OCI-LY3 (cell line): ENCODE measurements at regions not wholly inside any gene's neighbourhood (a gene's known extent, or its start where the extent isn't known, plus 50 kb on each side); places are given as distances from the start of the nearest gene placed in this dataset.
"Not testable (repeated sequence)": the region's sequence is repeated elsewhere in the genome, so short reads cannot be mapped to it uniquely, and the experiment has no call there.

ENCODE experiments used
- H2AFZ ChIP-seq: fragments of 200-600, 300-600 bp; shearing (Covaris generic); 2 replicates; pipeline ENCODE4 v1.6.0; 2014; ENCODE audit warnings: antibody characterized with exemption, low read depth, low read length
- H3K27ac ChIP-seq: fragments of 200-600, 300-600 bp; sonication (generic); 2 replicates; pipeline ENCODE4 v1.5.1; 2014; ENCODE audit warnings: mild to moderate bottlenecking, low read length, moderate library complexity, mixed read lengths
- H3K27me3 ChIP-seq: fragments of 200-600, 300-600 bp; sonication (generic); 2 replicates; pipeline ENCODE4 v1.6.1; 2014; ENCODE audit warnings: low read depth, low read length, mixed read lengths
- H3K36me3 ChIP-seq: fragments of 200-600, 300-600 bp; sonication (generic); replicated peaks from 2 replicates; pipeline ENCODE3; 2014; ENCODE audit warnings: low read depth, low read length, mixed read lengths
- H3K4me1 ChIP-seq: fragments of 300-600, 200-600 bp; sonication (generic); 2 replicates; pipeline ENCODE4 v1.6.1; 2014; ENCODE audit warnings: low read length, mixed read lengths
- H3K4me2 ChIP-seq: fragments of 200-600, 300-600 bp; sonication (generic); 2 replicates; pipeline ENCODE4 v1.6.1; 2014; ENCODE audit warnings: low read length, mixed read lengths
- H3K4me3 ChIP-seq: fragments of 300-600, 200-600 bp; sonication (generic); 2 replicates; pipeline ENCODE4 v1.5.1; 2014; ENCODE audit warnings: antibody characterized with exemption, mild to moderate bottlenecking, low read length, moderate library complexity
- H3K79me2 ChIP-seq: fragments of 300-600, 200-600 bp; shearing (Covaris generic); 2 replicates; pipeline ENCODE4 v1.6.1; 2014; ENCODE audit warnings: mild to moderate bottlenecking, low read length, mixed read lengths
- H3K9ac ChIP-seq: fragments of 300-600, 200-600 bp; shearing (Covaris generic); 2 replicates; pipeline ENCODE4 v1.6.0; 2014; ENCODE audit warnings: mild to moderate bottlenecking, low read length, moderate library complexity
- H3K9me3 ChIP-seq: fragments of 200-600, 300-600 bp; shearing (Covaris generic); 2 replicates; pipeline ENCODE4 v1.6.1; 2014; ENCODE audit warnings: low read length, mixed read lengths; ENCODE audit not compliant: insufficient read depth
- H4K20me1 ChIP-seq: fragments of 200-600, 300-600 bp; sonication (generic); 2 replicates; pipeline ENCODE4 v1.6.1; 2016; ENCODE audit warnings: low read length, mixed read lengths; ENCODE audit not compliant: insufficient read depth
- CTCF ChIP-seq: fragments of 200-600, 300-600 bp; sonication (generic); IDR thresholded peaks from 2 replicates; pipeline ENCODE4 v1.5.1; 2014; ENCODE audit warnings: antibody characterized with exemption, low read length, low read depth
- EZH2phosphoT487 ChIP-seq: fragments of 200-600 bp; shearing (Covaris generic); IDR thresholded peaks from 2 replicates; pipeline ENCODE4 v1.6.1; 2018; ENCODE audit warnings: antibody characterized with exemption, mixed run types, low read depth

DNA sequence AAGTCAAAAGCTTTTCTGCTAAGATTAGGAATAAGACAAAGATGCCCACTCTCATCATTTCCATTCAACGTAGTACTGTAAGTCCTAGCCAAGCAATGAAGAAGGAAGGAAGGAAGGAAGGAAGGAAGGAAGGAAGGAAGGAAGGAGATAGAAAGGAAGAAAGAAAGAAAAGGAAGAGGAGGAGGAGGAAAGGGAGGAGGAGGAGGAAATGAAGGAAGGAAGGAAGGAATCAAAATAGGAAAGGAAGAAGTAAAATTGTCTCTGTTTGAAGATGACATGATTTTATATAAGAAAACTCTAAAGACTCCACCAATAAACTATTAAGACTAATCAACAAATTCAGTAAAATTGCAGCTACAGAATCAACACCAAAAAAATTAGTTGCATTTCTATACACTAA is 66.0 kb upstream of the DHRS4 start:
- Histone ChIP-seq H3K9ac (no peak overlapping the region), H3K79me2 (no peaks in the 10 kb centered on the region), H3K4me2 (no peak overlapping the region), H3K4me1 (no peaks in the 10 kb centered on the region), H2AFZ (no peak overlapping the region), H3K4me3 (no peak overlapping the region), H3K36me3 (no peaks in the 10 kb centered on the region), H3K27me3 (peaks cover 5% of the 10 kb centered on the region; the same call in 1 of the 2 replicates), H3K27ac (no peak overlapping the region), H3K9me3 (no peaks in the 10 kb centered on the region), H4K20me1 (no peaks in the 10 kb centered on the region)
- TF ChIP-seq EZH2phosphoT487 = no peak
- TF ChIP-seq CTCF = no peak

- H3K79me2 ChIP-seq, H3K9ac ChIP-seq, H3K4me1 ChIP-seq, H4K20me1 ChIP-seq, H3K4me2 ChIP-seq, H3K36me3 ChIP-seq, H2AFZ ChIP-seq, H3K4me3 ChIP-seq, H3K27ac ChIP-seq, H3K9me3 ChIP-seq: not testable (repeated sequence)
- H3K27me3 ChIP-seq = peaks cover 16% of the 10 kb centered on the region; the same call in 1 of the 2 replicates
Measured at GRCh38 chr14:23891717-23892116, 61.9 kb upstream of the DHRS4 start.

DNA sequence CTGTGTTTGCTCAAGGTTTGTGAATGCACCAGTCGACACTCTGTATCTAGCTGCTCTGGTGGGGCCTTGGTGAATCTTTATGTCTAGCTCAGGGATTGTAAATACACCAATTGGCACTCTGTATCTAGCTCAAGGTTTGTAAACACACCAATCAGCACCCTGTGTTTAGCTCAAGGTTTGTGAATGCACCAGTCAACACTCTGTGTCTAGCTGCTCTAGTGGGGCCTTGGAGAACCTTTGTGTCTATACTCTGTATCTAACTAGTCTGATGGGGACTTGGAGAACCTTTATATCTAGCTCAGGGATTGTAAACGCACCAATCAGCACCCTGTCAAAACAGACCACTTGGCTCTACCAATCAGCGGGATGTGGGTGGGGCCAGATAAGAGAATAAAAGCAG is 61.3 kb upstream of the DHRS4 start:
- not testable (repeated sequence) for H3K4me1 ChIP-seq, H2AFZ ChIP-seq, H3K36me3 ChIP-seq, H3K4me3 ChIP-seq, H3K4me2 ChIP-seq, H3K9ac ChIP-seq, H3K9me3 ChIP-seq, H3K27ac ChIP-seq, H3K79me2 ChIP-seq, H4K20me1 ChIP-seq
- peaks cover 16% of the 10 kb centered on the region; the same call in 1 of the 2 replicates for H3K27me3 ChIP-seq

DNA sequence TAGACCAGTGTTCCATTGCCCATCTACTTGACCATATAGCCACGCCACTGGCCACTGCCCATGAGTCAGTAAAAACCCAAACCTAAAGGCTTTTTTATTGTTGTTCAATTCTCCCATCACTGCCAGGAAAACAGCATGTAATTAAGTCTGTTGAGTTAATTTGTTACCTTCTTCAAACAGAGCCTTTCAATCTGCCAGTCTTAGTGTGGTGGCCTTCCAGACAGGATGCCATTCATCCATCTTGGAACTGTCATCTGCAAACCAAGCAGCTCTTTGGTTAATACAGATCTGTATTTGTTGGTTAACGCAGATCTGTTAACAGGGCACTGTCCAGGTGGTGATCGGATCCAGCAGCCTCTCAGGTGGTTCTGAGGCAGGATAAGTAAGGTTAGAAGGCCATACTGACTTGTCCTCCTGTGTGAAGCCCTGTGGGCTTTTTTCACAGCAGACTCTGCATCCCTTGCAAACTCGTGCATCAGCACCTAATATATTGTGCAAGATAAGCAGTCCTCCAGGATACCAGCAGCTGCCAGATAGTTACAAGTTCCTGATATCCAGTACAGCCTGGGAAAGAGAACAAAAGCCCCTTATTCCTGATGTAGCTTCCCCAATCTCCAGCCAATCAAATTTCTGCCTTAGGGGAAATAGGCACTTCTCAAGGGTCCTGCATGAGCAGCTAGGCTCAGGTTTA is 59.1 kb upstream of the DHRS4 start:
- Histone ChIP-seq H3K27ac (no peak overlapping the region), H3K27me3 (peaks cover 12% of the 10 kb centered on the region; the same call in 1 of the 2 replicates), H4K20me1 (no peaks in the 10 kb centered on the region), H3K4me3 (no peak overlapping the region), H3K79me2 (no peaks in the 10 kb centered on the region), H2AFZ (no peak overlapping the region), H3K4me1 (no peaks in the 10 kb centered on the region), H3K4me2 (no peak overlapping the region), H3K9me3 (no peaks in the 10 kb centered on the region), H3K9ac (no peak overlapping the region), H3K36me3 (no peaks in the 10 kb centered on the region)
- TF ChIP-seq CTCF (no peak), EZH2phosphoT487 (no peak)

DNA sequence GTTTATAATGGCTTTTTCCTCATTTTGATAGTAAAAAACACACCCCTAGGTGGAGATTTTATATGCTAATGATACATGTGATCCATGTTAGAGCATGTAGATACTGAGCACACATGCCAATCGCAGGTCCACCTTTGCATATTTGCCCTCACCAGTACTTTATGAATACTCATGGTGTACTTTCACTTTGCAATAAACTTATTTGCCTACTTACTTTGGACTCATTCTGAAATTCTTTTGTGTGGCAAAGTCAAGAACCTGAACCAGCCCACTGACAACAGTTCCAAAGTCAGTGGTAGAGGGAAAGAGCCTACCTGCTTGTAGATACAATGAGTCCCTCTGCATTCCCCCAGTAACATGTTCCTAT is 58.5 kb upstream of the DHRS4 start:
- peaks cover 11% of the 10 kb centered on the region; the same call in 1 of the 2 replicates for H3K27me3 ChIP-seq
- H4K20me1 ChIP-seq = no peaks in the 10 kb centered on the region
- no peaks in the 10 kb centered on the region for H3K36me3 ChIP-seq
- no peak overlapping the region for H3K27ac ChIP-seq
- no peak overlapping the region for H3K9ac ChIP-seq
- no peaks in the 10 kb centered on the region for H3K4me1 ChIP-seq
- H3K4me3 ChIP-seq = no peak overlapping the region
- no peak for TF ChIP-seq CTCF
- no peak for TF ChIP-seq EZH2phosphoT487
- H3K4me2 ChIP-seq = no peak overlapping the region
- H2AFZ ChIP-seq = no peak overlapping the region
- no peaks in the 10 kb centered on the region for H3K79me2 ChIP-seq
- no peaks in the 10 kb centered on the region for H3K9me3 ChIP-seq
